ENCODE measurements at regions not wholly inside any gene's neighbourhood (a gene's known extent, or its start where the extent isn't known, plus 50 kb on each side); places are given as distances from the start of the nearest gene placed in this dataset.

DNA sequence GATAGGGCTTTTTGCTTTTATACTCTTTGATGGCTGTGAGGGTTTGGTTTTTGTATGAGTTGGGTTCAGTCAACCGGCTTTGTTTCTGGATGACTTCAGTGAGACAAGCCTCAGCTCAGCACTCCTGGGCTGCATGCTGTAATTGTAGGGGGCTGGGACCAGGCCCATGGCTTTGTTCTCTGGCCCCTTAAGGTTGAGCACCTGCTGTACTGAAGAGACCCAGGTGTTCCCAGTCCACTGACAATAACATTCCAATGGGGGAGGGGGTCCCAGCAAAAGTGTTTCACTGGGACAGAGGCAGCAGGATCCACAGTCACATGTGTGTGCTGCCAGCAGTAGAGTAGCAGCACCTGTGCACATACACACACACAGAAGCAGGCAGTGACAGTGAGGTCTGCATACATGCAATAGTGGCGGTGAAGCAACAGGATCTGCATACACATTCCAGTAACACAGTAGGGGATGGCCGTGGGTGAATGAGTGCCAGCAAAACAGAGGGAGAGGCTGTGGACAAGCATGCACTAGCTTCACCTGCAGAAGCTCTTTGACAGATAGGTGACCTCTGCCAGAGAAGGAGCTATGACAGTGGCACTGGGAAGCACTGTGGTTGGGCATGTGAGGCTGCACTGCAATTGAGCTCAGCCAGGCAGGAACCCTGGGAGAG is 240.4 kb downstream of the ASCL1 start:
- Histone ChIP-seq H3K4me2 (ENCODE audit: low read length) (no peak overlapping the region), H3K9ac (ENCODE audit: low read length) (no peak overlapping the region), H3K79me2 (ENCODE audit: low read length) (no peaks in the 10 kb centered on the region), H3K27ac (ENCODE audit: low read length) (no peak overlapping the region), H2AFZ (ENCODE audit: low read depth, low read length) (no peak overlapping the region), H3K4me3 (ENCODE audit: low read length) (no peak overlapping the region), H3K27me3 (ENCODE audit: low read depth, low read length) (no peaks in the 10 kb centered on the region), H4K20me1 (ENCODE audit: insufficient read depth, low read length) (no peaks in the 10 kb centered on the region), H3K9me3 (ENCODE audit: insufficient read depth, low read length) (no peaks in the 10 kb centered on the region), H3K4me1 (ENCODE audit: low read length) (no peaks in the 10 kb centered on the region), H3K36me3 (replicated peaks; ENCODE audit: low read depth, low read length) (no peaks in the 10 kb centered on the region)
- no peak for TF ChIP-seq EZH2phosphoT487 (IDR thresholded peaks at IDR 0.05; ENCODE audit: low read depth)
- TF ChIP-seq CTCF (IDR thresholded peaks at IDR 0.05; ENCODE audit: low read depth, low read length), result no peak

DNA sequence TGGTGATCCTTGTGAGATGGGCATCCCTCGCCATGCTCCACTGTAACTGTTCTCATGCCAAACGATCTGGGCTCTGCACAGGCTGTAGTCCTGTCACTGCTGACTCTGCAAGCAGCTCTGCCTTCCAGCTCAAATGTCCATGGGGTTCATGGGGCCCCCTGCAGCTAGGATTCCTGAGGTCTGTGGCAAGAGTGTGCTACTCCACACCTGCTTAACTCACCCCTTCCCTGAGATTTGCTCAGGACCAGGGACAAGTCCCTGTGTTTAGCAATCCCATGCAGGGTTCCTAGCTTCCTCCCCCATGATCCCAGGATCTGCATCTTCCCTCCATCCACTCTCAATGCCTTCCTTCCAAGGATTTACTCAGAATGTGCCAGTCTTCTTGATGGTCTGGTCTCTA is 241.0 kb downstream of the ASCL1 start:
- no peaks in the 10 kb centered on the region for H3K9me3 ChIP-seq (ENCODE audit: insufficient read depth, low read length)
- H4K20me1 ChIP-seq (ENCODE audit: insufficient read depth, low read length), result no peaks in the 10 kb centered on the region
- no peaks in the 10 kb centered on the region for H3K4me1 ChIP-seq (ENCODE audit: low read length)
- no peak overlapping the region for H2AFZ ChIP-seq (ENCODE audit: low read depth, low read length)
- TF ChIP-seq CTCF (IDR thresholded peaks at IDR 0.05; ENCODE audit: low read depth, low read length), result no peak
- TF ChIP-seq EZH2phosphoT487 (IDR thresholded peaks at IDR 0.05; ENCODE audit: low read depth), result no peak
- no peaks in the 10 kb centered on the region for H3K36me3 ChIP-seq (replicated peaks; ENCODE audit: low read depth, low read length)
- H3K27ac ChIP-seq (ENCODE audit: low read length), result no peak overlapping the region
- H3K9ac ChIP-seq (ENCODE audit: low read length), result no peak overlapping the region
- H3K4me2 ChIP-seq (ENCODE audit: low read length), result no peak overlapping the region
- H3K27me3 ChIP-seq (ENCODE audit: low read depth, low read length), result no peaks in the 10 kb centered on the region
- no peak overlapping the region for H3K4me3 ChIP-seq (ENCODE audit: low read length)
- no peaks in the 10 kb centered on the region for H3K79me2 ChIP-seq (ENCODE audit: low read length)

- H3K9ac ChIP-seq (ENCODE audit: low read length), result no peak overlapping the region
- no peak for TF ChIP-seq CTCF (IDR thresholded peaks at IDR 0.05; ENCODE audit: low read depth, low read length)
- no peak for TF ChIP-seq EZH2phosphoT487 (IDR thresholded peaks at IDR 0.05; ENCODE audit: low read depth)
These were observed 248.4 kb downstream of the ASCL1 start for GRCh38 chr12:103205906-103206305.

GRCh38 chr12:103207936-103208335 is 250.5 kb downstream of the ASCL1 start:
- H3K36me3 ChIP-seq (replicated peaks; ENCODE audit: low read depth, low read length), result no peaks in the 10 kb centered on the region
- no peaks in the 10 kb centered on the region for H3K79me2 ChIP-seq (ENCODE audit: low read length)
- H3K4me3 ChIP-seq (ENCODE audit: low read length), result no peak overlapping the region
- no peaks in the 10 kb centered on the region for H3K4me1 ChIP-seq (ENCODE audit: low read length)
- no peaks in the 10 kb centered on the region for H4K20me1 ChIP-seq (ENCODE audit: insufficient read depth, low read length)
- H3K27ac ChIP-seq (ENCODE audit: low read length), result no peak overlapping the region
- no peak overlapping the region for H3K9ac ChIP-seq (ENCODE audit: low read length)
- TF ChIP-seq CTCF (IDR thresholded peaks at IDR 0.05; ENCODE audit: low read depth, low read length), result no peak
- TF ChIP-seq EZH2phosphoT487 (IDR thresholded peaks at IDR 0.05; ENCODE audit: low read depth), result no peak
- H3K27me3 ChIP-seq (ENCODE audit: low read depth, low read length), result no peaks in the 10 kb centered on the region
- H3K4me2 ChIP-seq (ENCODE audit: low read length), result no peak overlapping the region
- no peaks in the 10 kb centered on the region for H3K9me3 ChIP-seq (ENCODE audit: insufficient read depth, low read length)
- no peak overlapping the region for H2AFZ ChIP-seq (ENCODE audit: low read depth, low read length)

More at GRCh38 chr12:103205906-103206305, 248.4 kb downstream of the ASCL1 start:
- Histone ChIP-seq H2AFZ (ENCODE audit: low read depth, low read length) (no peak overlapping the region), H3K9me3 (ENCODE audit: insufficient read depth, low read length) (no peaks in the 10 kb centered on the region), H3K27me3 (ENCODE audit: low read depth, low read length) (no peaks in the 10 kb centered on the region), H3K27ac (ENCODE audit: low read length) (no peak overlapping the region), H3K4me1 (ENCODE audit: low read length) (no peaks in the 10 kb centered on the region), H3K79me2 (ENCODE audit: low read length) (no peaks in the 10 kb centered on the region), H4K20me1 (ENCODE audit: insufficient read depth, low read length) (no peaks in the 10 kb centered on the region), H3K4me3 (ENCODE audit: low read length) (no peak overlapping the region), H3K4me2 (ENCODE audit: low read length) (no peak overlapping the region), H3K36me3 (replicated peaks; ENCODE audit: low read depth, low read length) (no peaks in the 10 kb centered on the region)

Data from OCI-LY3 (cell line).